Mesendoderm (in vitro differentiated cells): ENCODE measurements at regions not wholly inside any gene's neighbourhood (a gene's known extent, or its start where the extent isn't known, plus 50 kb on each side); places are given as distances from the start of the nearest gene placed in this dataset.

Experiments used
- DNase-seq: peaks from one replicate; pipeline ENCODE4 v3.0.0; 2013
- H2AK5ac ChIP-seq: 2 replicates; pipeline ENCODE4 v1.6.1; 2013; ENCODE audit warnings: low read length, inconsistent platforms
- H2BK120ac ChIP-seq: 2 replicates; pipeline ENCODE4 v1.6.1; 2013; ENCODE audit warnings: low read depth, mild to moderate bottlenecking, low read length, moderate library complexity, mixed read lengths
- H2BK15ac ChIP-seq: replicated peaks from 2 replicates; pipeline ENCODE4 v1.6.1; 2013; ENCODE audit warnings: low read depth, mild to moderate bottlenecking, moderate library complexity
- H2BK5ac ChIP-seq: 2 replicates; pipeline ENCODE4 v1.6.1; 2013; ENCODE audit warnings: low read length, inconsistent platforms
- H3K18ac ChIP-seq: 2 replicates; pipeline ENCODE4 v1.6.1; 2013; ENCODE audit warnings: mild to moderate bottlenecking, low read length, mixed read lengths
- H3K23ac ChIP-seq: one replicate; pipeline ENCODE4 v1.6.1; 2013; ENCODE audit warnings: low read length
- H3K27ac ChIP-seq: 2 replicates; pipeline ENCODE4 v1.5.1; 2013; ENCODE audit warnings: low read depth, mild to moderate bottlenecking, inconsistent platforms, low read length, moderate library complexity
- H3K27me3 ChIP-seq: 2 replicates; pipeline ENCODE4 v1.6.1; 2013; ENCODE audit warnings: low read length, control low read depth, mild to moderate bottlenecking, inconsistent platforms; ENCODE audit not compliant: insufficient read depth, poor library complexity
- H3K36me3 ChIP-seq: 2 replicates; pipeline ENCODE4 v1.6.1; 2013; ENCODE audit warnings: low read length, inconsistent platforms; ENCODE audit not compliant: control insufficient read depth, insufficient read depth
- H3K4ac ChIP-seq: one replicate; pipeline ENCODE4 v1.6.1; 2013; ENCODE audit warnings: low read depth, mild to moderate bottlenecking, low read length, moderate library complexity
- H3K4me1 ChIP-seq: 2 replicates; pipeline ENCODE4 v1.6.1; 2013; ENCODE audit warnings: low read depth, low read length, inconsistent platforms; ENCODE audit not compliant: control insufficient read depth
- H3K4me2 ChIP-seq: 2 replicates; pipeline ENCODE4 v1.6.1; 2013; ENCODE audit warnings: low read length
- H3K4me3 ChIP-seq: 2 replicates; pipeline ENCODE4 v1.5.1; 2013; ENCODE audit warnings: mild to moderate bottlenecking, low read length
- H3K56ac ChIP-seq: one replicate; pipeline ENCODE4 v1.6.1; 2013; ENCODE audit warnings: low read length
- H3K79me1 ChIP-seq: 2 replicates; pipeline ENCODE4 v1.6.1; 2013; ENCODE audit warnings: low read length, inconsistent platforms
- H3K79me2 ChIP-seq: 2 replicates; pipeline ENCODE4 v1.6.1; 2013; ENCODE audit warnings: mild to moderate bottlenecking, low read length; ENCODE audit not compliant: control insufficient read depth, insufficient read depth
- H3K9ac ChIP-seq: 2 replicates; pipeline ENCODE4 v1.6.1; 2013; ENCODE audit warnings: low read length, inconsistent platforms
- H4K5ac ChIP-seq: one replicate; pipeline ENCODE4 v1.6.1; 2013; ENCODE audit warnings: low read length
- H4K8ac ChIP-seq: one replicate; pipeline ENCODE4 v1.6.1; 2013; ENCODE audit warnings: low read depth, mild to moderate bottlenecking, control low read depth, low read length, moderate library complexity
- WGBS: extraction: QIAGEN DNeasy Blood & Tissue Kit; methylation state at CpG from one replicate; pipeline ENCODE4 v1.1.7; 2013; ENCODE audit warnings: low lambda C conversion rate, missing lambda C conversion rate; ENCODE audit not compliant: insufficient coverage; ENCODE audit errors: extremely low coverage; 5-methylcytosine and 5-hydroxymethylcytosine counted together

- no peak overlapping the region for H3K27ac ChIP-seq
- no peaks in the 10 kb centered on the region for H3K4me1 ChIP-seq
- H3K27me3 ChIP-seq, result no peaks in the 10 kb centered on the region
- H3K4ac ChIP-seq, result no peak overlapping the region
- no peak overlapping the region for H3K56ac ChIP-seq
- H3K23ac ChIP-seq, result no peak overlapping the region
- H3K79me1 ChIP-seq, result no peaks in the 10 kb centered on the region
- H2BK5ac ChIP-seq, result no peak overlapping the region
- no CpG with 5 or more reads among the region's 3 CpGs for WGBS
- no peaks in the 10 kb centered on the region for H3K36me3 ChIP-seq
- H2BK15ac ChIP-seq, result no peak overlapping the region
- H3K18ac ChIP-seq, result no peak overlapping the region
- no peak overlapping the region for H3K4me3 ChIP-seq
- DNase-seq, result no peak
- H2AK5ac ChIP-seq, result no peak overlapping the region
- H3K79me2 ChIP-seq, result no peaks in the 10 kb centered on the region
- no peak overlapping the region for H3K9ac ChIP-seq
- H4K5ac ChIP-seq, result no peak overlapping the region
- H2BK120ac ChIP-seq, result no peak overlapping the region
- H3K4me2 ChIP-seq, result no peak overlapping the region
- H4K8ac ChIP-seq, result no peak overlapping the region
These were observed 187.0 kb downstream of the HDGFL1 start for GRCh38 chr6:22756365-22756764.

GRCh38 chr6:22764496-22764895, 195.1 kb downstream of the HDGFL1 start:
- Histone ChIP-seq H2BK5ac (no peak overlapping the region), H3K79me1 (no peaks in the 10 kb centered on the region), H3K27me3 (no peaks in the 10 kb centered on the region), H3K4me2 (no peak overlapping the region), H3K4ac (no peak overlapping the region), H3K79me2 (no peaks in the 10 kb centered on the region), H3K9ac (no peak overlapping the region), H3K36me3 (no peaks in the 10 kb centered on the region), H3K4me1 (no peaks in the 10 kb centered on the region), H3K4me3 (no peak overlapping the region), H3K27ac (no peak overlapping the region), H4K5ac (no peak overlapping the region), H2BK120ac (no peak overlapping the region), H3K56ac (no peak overlapping the region), H3K23ac (no peak overlapping the region), H3K18ac (no peak overlapping the region), H2BK15ac (no peak overlapping the region), H2AK5ac (no peak overlapping the region), H4K8ac (no peak overlapping the region)
- DNase-seq, result no peak

- no peak for DNase-seq
- Histone ChIP-seq H3K23ac (no peak overlapping the region), H3K18ac (no peak overlapping the region), H3K9ac (no peak overlapping the region), H2BK15ac (no peak overlapping the region), H3K79me1 (no peaks in the 10 kb centered on the region), H4K8ac (no peak overlapping the region), H3K27me3 (no peaks in the 10 kb centered on the region), H3K4ac (no peak overlapping the region), H3K79me2 (no peaks in the 10 kb centered on the region), H4K5ac (no peak overlapping the region), H2AK5ac (no peak overlapping the region), H2BK120ac (no peak overlapping the region), H3K56ac (no peak overlapping the region), H3K4me2 (no peak overlapping the region), H3K36me3 (no peaks in the 10 kb centered on the region), H2BK5ac (no peak overlapping the region), H3K27ac (no peak overlapping the region), H3K4me1 (no peaks in the 10 kb centered on the region), H3K4me3 (no peak overlapping the region)
- WGBS, result no CpG with 5 or more reads among the region's 4 CpGs
These were observed 195.6 kb downstream of the HDGFL1 start for GRCh38 chr6:22765015-22765414.

- Histone ChIP-seq H3K79me1 (no peaks in the 10 kb centered on the region), H3K27me3 (no peaks in the 10 kb centered on the region), H2BK5ac (no peak overlapping the region), H3K9ac (no peak overlapping the region), H2AK5ac (no peak overlapping the region), H3K4me1 (no peaks in the 10 kb centered on the region), H3K56ac (no peak overlapping the region), H4K5ac (no peak overlapping the region), H3K4me2 (no peak overlapping the region), H2BK15ac (no peak overlapping the region), H2BK120ac (no peak overlapping the region), H3K4ac (no peak overlapping the region), H3K27ac (no peak overlapping the region), H3K36me3 (no peaks in the 10 kb centered on the region), H3K23ac (no peak overlapping the region), H3K18ac (no peak overlapping the region), H3K4me3 (no peak overlapping the region), H4K8ac (no peak overlapping the region), H3K79me2 (no peaks in the 10 kb centered on the region)
- WGBS, result no CpG with 5 or more reads among the region's 4 CpGs
- DNase-seq, result no peak
These were observed 197.6 kb downstream of the HDGFL1 start for GRCh38 chr6:22766979-22767378.

- Histone ChIP-seq H3K27me3 (no peaks in the 10 kb centered on the region), H3K4me2 (no peak overlapping the region), H3K79me2 (no peaks in the 10 kb centered on the region), H2BK5ac (no peak overlapping the region), H3K4me3 (no peak overlapping the region), H2AK5ac (no peak overlapping the region), H2BK120ac (no peak overlapping the region), H3K18ac (no peak overlapping the region), H3K56ac (no peak overlapping the region), H3K27ac (no peak overlapping the region), H3K4ac (no peak overlapping the region), H2BK15ac (no peak overlapping the region), H3K23ac (no peak overlapping the region), H3K4me1 (no peaks in the 10 kb centered on the region), H3K9ac (no peak overlapping the region), H4K5ac (no peak overlapping the region), H4K8ac (no peak overlapping the region), H3K79me1 (no peaks in the 10 kb centered on the region), H3K36me3 (no peaks in the 10 kb centered on the region)
- no peak for DNase-seq
- WGBS, result no CpG with 5 or more reads among the region's 1 CpG
These were observed 200.7 kb downstream of the HDGFL1 start for GRCh38 chr6:22770054-22770453.

GRCh38 chr6:22774129-22774528, 204.8 kb downstream of the HDGFL1 start:
- H3K18ac ChIP-seq, result no peak overlapping the region
- H4K8ac ChIP-seq, result no peak overlapping the region
- no peak overlapping the region for H3K27ac ChIP-seq
- no peak overlapping the region for H2BK5ac ChIP-seq
- no peaks in the 10 kb centered on the region for H3K79me1 ChIP-seq
- no peaks in the 10 kb centered on the region for H3K4me1 ChIP-seq
- no peak overlapping the region for H2BK15ac ChIP-seq
- H2BK120ac ChIP-seq, result no peak overlapping the region
- no peak for DNase-seq
- H3K79me2 ChIP-seq, result no peaks in the 10 kb centered on the region
- H3K9ac ChIP-seq, result no peak overlapping the region
- H2AK5ac ChIP-seq, result no peak overlapping the region
- no peak overlapping the region for H3K23ac ChIP-seq
- whole genome bisulfite sequencing, result no CpG with 5 or more reads among the region's 2 CpGs
- H3K4ac ChIP-seq, result no peak overlapping the region
- H3K36me3 ChIP-seq, result no peaks in the 10 kb centered on the region
- H3K4me3 ChIP-seq, result no peak overlapping the region
- H4K5ac ChIP-seq, result no peak overlapping the region
- no peak overlapping the region for H3K4me2 ChIP-seq
- no peak overlapping the region for H3K56ac ChIP-seq
- H3K27me3 ChIP-seq, result no peaks in the 10 kb centered on the region
